ENCODE measurements at regions not wholly inside any gene's neighbourhood (a gene's known extent, or its start where the extent isn't known, plus 50 kb on each side); places are given as distances from the start of the nearest gene placed in this dataset.

DNA sequence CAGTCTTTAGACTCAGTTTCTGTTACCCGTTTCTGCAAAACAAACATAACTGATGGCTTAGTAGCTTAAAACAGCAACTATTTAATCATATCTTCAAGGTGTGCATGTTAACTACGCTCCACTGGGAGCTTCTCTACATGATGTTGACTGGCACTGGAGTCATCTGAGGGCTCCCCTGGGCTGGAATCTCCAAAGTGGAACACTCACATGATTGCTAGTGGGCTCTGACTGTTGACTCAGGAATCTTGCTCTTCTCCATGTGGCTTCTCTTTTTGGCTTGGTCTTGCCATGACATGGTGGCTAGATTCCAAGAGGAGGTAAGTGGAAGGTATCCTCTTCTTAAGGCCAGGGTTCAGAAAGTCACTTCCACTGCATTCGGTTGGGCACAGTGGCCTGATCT is 160.8 kb downstream of the PMAIP1 start:
- DNase-seq (ENCODE audit: low spot score): no peak
- no peak for TF ChIP-seq CTCF (IDR thresholded peaks at IDR 0.05)
- Histone ChIP-seq H3K27ac (no peak overlapping the region), H3K4me3 (no peak overlapping the region)

DNA sequence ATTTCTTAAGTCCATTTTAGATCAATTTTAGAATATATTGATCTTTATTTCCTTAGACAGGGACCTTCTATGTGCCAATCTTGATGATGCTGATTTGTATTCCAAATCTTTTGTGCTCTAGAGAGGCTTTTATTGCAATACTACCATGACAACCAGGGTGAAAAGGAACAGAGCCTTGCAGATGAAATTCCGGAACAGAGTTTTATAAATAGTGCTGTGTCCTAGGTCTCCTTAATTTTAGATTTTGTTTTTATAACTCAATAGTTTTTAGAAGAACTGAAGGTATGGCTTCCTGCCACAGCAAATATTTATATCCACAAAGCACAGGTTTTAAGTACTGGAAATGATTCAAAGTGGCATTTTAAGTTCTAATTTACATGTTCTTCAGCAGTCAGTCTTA is 160.2 kb downstream of the PMAIP1 start:
- Histone ChIP-seq H3K4me3 (no peak overlapping the region), H3K27ac (no peak overlapping the region)
- DNase-seq (ENCODE audit: low spot score): no peak
- TF ChIP-seq CTCF (IDR thresholded peaks at IDR 0.05): no peak

GRCh38 chr18:60059216-60059615 is 159.4 kb downstream of the PMAIP1 start:
- Histone ChIP-seq H3K27ac (no peak overlapping the region), H3K4me3 (no peak overlapping the region)
- no peak for TF ChIP-seq CTCF (IDR thresholded peaks at IDR 0.05)
- no peak for DNase-seq (ENCODE audit: low spot score)

DNA sequence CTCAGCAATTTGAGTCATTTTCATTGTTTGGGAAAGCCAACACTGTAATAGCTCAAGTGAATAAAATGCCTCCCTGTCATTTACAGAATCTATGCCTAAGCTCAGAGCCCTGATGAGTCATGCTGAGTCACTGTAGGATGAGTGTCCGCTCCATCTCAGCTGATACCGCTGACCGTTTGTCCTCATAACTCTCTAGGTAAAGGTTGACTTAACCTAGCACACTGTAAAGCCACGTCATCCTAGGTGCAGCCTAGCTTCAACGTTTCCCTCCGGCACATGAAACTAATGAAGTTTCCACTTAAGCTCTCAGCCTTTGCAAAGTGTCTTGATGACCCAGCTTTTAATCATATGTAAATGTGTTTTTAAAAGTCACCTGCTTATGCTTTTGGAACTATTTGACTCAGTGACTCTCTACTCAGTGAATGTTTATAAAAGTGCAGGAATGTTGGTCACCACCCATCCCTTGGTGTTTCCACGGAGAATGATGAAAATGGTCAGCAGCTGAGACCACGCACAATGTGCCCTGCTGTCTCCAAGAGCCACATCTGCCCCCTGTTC is 154.0 kb downstream of the PMAIP1 start:
- DNase-seq (ENCODE audit: low spot score): no peak
- Histone ChIP-seq H3K4me3 (no peak overlapping the region), H3K27ac (no peak overlapping the region)
- no peak for TF ChIP-seq CTCF (IDR thresholded peaks at IDR 0.05)

- no peak for TF ChIP-seq CTCF (IDR thresholded peaks at IDR 0.05)
- DNase-seq (ENCODE audit: low spot score): no peak
- Histone ChIP-seq H3K4me3 (no peak overlapping the region), H3K27ac (no peak overlapping the region)
Measured at GRCh38 chr18:60050821-60051220, 151.0 kb downstream of the PMAIP1 start.

DNA sequence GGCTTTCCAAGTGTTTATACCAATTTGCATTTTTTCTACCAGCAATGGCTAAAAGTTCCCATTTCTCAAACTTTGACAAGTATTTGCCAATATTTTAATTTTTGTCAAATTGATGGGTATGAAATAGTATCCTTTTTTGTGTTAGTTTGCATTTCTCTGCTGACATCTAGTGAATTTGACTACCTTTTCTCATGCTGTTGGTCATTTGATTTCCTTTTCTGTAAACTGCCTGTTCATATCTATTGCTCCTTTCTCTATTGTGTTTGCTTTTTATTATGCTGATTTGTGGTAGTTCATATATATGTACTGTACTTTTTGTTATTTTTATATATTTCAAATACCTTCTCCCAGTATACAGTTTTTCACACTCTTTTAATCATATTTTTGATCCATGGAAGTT is 149.4 kb downstream of the PMAIP1 start:
- Histone ChIP-seq H3K4me3 (no peak overlapping the region), H3K27ac (no peak overlapping the region)
- DNase-seq (ENCODE audit: low spot score): no peak
- no peak for TF ChIP-seq CTCF (IDR thresholded peaks at IDR 0.05)

DNA sequence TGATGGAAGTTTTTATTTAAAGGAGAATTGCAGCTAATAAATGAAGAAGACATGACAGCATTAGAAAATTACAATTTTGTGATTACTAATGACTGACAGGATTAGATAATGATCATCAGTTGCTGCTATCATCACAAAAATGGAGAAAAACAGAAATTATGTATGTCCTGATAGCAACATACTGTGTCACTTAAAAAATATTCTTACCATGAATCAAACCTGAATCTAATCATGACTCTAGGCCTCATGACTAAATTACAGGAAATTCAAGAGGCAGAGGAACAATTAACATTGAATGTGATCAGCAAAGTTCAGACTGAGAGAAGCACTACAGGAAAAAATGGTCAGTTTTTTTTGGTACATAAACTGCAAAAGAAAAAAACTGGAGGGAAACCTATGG is 147.8 kb downstream of the PMAIP1 start:
- no peak for TF ChIP-seq CTCF (IDR thresholded peaks at IDR 0.05)
- Histone ChIP-seq H3K4me3 (no peak overlapping the region), H3K27ac (no peak overlapping the region)
- DNase-seq (ENCODE audit: low spot score): no peak

All from coronary artery (tissue), 2 donors.